ENCODE measurements at regions not wholly inside any gene's neighbourhood (a gene's known extent, or its start where the extent isn't known, plus 50 kb on each side); places are given as distances from the start of the nearest gene placed in this dataset.

DNA sequence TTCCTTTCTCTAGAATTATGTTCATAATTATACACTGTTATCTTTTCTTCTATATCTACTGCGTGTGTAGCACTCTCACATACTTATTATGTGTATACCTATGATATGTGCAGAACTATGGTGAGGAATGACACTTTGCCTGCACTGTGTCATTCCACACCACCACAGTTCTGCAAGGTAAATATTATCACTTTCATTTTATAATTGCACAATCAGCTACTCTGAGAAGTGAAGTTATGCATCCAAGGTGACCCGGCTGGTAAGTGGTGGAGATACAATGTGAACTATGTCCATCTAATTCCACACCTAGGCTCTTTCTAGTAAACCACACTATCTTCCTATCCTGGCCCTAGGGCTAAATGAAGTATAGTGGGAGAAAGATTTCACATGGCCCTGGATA lies 170.1 kb upstream of the ATP10B start:
- TF ChIP-seq, protein P1, sequence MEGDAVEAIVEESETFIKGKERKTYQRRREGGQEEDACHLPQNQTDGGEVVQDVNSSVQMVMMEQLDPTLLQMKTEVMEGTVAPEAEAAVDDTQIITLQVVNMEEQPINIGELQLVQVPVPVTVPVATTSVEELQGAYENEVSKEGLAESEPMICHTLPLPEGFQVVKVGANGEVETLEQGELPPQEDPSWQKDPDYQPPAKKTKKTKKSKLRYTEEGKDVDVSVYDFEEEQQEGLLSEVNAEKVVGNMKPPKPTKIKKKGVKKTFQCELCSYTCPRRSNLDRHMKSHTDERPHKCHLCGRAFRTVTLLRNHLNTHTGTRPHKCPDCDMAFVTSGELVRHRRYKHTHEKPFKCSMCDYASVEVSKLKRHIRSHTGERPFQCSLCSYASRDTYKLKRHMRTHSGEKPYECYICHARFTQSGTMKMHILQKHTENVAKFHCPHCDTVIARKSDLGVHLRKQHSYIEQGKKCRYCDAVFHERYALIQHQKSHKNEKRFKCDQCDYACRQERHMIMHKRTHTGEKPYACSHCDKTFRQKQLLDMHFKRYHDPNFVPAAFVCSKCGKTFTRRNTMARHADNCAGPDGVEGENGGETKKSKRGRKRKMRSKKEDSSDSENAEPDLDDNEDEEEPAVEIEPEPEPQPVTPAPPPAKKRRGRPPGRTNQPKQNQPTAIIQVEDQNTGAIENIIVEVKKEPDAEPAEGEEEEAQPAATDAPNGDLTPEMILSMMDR (IDR thresholded peaks at IDR 0.05), result no peak
- TF ChIP-seq POLR2A (IDR thresholded peaks at IDR 0.05), result no peak
